GM18511 (cell line): ENCODE measurements at regions not wholly inside any gene's neighbourhood (a gene's known extent, or its start where the extent isn't known, plus 50 kb on each side); places are given as distances from the start of the nearest gene placed in this dataset.

Source experiments
- ATAC-seq: cut with Tn5 transposase; IDR thresholded peaks from one replicate; pipeline ENCODE4 v1.9.1; 2021; ENCODE audit warnings: mild to moderate bottlenecking, moderate library complexity; ENCODE audit not compliant: unreplicated experiment

DNA sequence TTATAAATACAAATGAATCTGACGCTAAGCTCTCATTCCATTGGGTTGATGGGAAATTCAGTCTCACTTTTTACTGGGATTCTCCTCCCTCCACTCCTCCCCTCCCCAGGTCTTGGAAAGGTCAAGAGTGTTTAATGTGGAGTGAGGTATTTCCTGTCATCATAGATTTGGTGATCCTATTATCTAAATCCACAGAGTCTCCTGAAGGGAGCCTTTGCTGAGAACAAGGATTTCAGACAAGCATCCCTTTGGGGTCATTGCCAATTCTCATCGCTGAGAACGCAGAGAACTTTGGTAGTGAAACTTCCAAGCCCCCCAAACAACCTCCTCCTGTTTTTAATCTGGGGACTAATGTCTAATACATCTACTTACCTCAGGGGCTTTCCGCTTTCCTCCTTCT is 297.9 kb downstream of the OTOL1 start:
- no peak for ATAC-seq

DNA sequence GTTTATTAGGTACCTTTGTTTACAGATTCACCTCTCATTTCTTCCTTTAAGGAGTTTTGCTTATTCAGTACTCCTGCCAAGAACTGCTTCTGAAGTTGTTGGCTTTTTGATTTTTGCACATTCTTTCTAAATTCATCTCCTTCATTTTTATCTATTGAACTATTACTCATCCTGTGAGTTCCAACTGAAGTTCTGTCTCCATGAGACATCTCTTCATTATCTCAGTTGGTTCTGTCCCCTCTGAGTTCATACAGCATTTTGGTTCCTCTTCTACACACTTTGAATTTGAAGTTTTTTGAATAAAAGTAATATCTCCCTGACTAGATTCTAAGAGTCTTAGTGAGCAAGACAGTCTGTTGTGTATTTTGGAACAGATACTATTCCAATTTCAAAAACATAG is 299.7 kb downstream of the OTOL1 start:
- no peak for ATAC-seq

DNA sequence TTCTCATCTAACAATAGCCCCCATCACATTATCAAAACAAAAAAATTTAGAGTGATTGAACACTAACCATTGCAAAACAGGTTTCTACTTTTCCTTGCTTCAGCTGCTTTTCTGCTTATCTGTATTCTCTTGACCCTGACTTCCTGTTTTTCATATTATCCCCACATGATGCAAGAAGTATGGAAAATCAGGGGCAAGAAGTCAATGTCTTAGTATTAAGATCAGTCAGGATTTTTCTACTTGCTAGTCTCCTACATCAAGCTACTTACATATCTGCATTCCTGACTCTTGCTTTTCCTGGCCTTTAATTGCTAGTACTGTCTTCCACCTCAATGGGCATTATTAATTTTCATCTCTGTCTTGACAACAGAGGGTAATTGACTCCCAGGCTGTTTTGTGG is 300.2 kb downstream of the OTOL1 start:
- no peak for ATAC-seq

DNA sequence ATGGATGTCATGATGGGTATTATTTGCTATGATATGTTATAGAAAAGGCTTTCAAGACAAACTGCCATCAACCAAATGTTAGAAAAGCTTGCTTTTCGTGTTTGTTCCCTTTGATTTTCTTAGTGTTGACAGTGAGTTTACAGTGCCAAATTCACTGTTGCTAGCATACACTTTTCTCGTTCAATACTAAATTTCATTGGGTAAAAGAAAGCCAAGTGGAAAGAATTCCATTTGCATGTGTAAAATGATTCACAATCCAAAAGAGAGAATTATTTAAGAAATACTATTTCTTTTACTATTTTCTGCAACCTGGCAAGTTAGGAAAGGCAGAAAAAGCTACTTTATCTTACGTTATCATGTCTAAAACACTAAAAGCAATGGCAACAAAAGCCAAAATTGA is 301.4 kb downstream of the OTOL1 start:
- ATAC-seq = no peak

DNA sequence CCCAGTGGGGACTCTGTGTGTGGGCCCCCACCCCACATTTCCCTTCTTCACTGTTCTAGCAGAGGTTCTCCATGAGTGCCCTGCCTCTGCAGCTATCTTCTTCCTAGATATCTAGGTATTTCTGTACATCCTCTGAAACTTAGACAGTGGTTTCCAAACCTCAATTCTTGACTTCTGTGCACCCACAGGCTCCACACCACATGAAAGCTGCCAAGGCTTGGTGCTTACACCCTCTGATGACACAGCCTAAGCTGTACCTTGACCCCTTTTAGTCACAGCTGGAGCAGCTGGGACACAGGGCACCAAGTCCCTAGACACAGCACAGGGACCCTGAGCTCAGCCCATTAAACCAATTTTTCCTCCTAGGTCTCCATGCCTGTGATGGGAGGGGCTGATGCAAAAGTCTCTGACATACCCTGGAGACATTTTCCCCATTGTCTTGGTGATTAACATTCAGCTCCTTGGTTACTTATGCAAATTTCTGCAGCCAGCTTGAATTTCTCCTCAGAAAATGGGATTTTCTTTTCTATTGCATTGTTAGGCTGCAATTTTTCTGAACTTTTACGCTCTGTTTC is 304.5 kb downstream of the OTOL1 start:
- no peak for ATAC-seq

DNA sequence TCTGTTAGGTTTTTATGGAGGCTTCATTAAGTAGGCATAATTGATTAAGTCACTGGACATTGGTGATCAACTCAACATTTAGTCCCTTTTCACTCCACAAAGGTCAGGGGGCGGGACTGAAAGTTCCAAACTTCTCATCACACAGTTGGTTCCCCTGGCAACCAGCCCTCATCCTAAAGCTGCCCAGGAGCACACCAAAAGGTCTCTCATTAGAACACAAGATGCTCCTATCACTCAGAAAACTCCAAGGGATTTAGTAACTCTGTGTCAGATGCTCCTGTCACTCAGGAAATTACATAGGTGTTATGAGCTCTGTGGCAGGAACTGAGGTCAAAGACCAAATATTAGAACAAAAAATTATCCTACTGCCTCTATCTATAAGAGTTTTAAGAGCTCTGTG is 321.5 kb downstream of the OTOL1 start:
- no peak for ATAC-seq

GRCh38 chr3:161821591-161821990 is 325.0 kb downstream of the OTOL1 start:
- no peak for ATAC-seq

DNA sequence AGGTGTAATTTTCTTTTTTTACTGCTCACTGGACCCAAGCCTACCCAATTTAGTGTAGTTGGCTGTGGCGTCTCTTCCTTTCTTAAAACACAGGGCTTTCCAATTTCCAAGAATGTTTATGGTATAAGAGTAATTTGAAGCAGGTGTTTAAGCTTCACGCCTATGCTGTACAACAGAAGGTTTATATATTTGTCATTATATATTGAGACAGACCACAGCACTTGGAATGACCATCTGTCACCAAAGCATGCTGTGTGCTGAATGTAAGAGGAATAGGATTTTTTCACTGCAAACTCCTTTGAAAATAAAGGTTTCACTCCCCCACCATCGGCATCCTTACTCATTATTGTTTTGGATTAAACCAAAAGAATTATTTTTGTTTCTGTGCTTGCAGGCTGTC is 325.7 kb downstream of the OTOL1 start:
- ATAC-seq = no peak

GRCh38 chr3:161823910-161824309 is 327.3 kb downstream of the OTOL1 start:
- no peak for ATAC-seq

GRCh38 chr3:161838021-161838420 is 341.4 kb downstream of the OTOL1 start:
- no peak for ATAC-seq

DNA sequence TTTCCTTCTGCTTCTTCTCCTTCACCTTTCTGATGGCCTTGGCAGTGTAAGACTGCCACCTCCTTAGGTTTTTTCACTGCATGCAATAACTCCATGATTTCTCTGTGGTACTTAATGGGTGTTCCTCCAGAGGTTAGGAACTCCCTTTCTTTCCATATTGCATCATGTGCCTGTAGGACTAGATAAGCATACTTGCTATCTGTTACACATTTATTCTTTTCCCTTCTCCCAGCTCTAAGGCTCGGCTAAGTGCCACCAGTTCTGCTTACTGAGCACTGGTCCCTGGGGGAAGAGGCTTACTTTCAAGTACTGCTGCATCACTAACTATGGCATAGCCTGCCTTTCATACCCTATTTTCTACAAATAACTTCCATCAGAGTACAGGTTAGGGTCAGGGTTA is 351.8 kb downstream of the OTOL1 start:
- ATAC-seq = no peak

DNA sequence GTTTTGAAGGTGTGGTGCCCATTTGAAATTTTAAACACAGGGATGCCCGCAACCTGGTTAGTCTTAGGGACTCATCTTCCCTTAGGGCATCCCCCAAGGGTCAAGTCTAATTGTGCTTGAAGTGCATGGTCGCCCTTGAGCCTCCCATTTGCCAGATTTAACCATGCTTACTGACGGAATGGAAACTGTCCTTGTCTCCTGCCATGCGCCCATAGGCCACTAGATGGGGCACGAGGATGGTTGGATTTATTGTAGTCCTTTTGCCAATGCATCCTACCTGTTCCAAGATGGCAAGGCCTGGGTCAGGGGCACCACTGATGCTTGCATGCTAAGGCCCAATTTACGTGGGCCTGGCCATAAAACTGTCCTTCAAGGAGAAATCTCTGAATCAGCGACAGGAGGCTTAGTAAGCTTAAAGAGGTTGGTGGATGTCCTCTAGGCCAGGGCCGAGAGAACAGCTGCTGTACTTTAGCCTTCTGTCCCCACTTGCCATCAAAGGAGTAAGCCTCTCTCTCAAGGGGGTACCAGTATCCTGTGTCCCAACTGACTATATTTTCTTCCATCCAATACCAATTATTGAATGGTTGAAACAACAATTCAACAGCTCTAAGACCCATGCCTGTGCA is 355.4 kb downstream of the OTOL1 start:
- peak; percentile 79 for ATAC-seq

DNA sequence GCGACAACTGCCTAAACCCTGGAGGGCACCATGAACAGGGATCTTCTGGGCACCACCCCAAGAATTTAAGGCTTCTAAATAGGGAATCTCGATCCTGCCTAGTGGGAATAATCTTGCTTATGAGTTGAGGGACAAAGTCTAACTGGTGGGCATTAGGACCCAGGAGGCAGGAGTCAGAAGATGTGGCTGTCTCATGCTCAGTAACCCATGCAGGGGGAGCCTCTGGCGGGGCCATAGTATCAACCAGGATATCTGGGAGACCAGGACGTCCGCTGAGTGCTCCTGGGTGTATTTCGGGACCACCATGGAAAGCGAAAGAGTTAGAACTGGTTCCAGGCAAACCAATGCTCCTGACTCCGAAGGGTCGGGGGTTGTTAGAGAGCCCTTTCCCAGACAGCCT is 356.1 kb downstream of the OTOL1 start:
- no peak for ATAC-seq

GRCh38 chr3:161854232-161854771 is 357.7 kb downstream of the OTOL1 start:
- ATAC-seq = peak; percentile 70

DNA sequence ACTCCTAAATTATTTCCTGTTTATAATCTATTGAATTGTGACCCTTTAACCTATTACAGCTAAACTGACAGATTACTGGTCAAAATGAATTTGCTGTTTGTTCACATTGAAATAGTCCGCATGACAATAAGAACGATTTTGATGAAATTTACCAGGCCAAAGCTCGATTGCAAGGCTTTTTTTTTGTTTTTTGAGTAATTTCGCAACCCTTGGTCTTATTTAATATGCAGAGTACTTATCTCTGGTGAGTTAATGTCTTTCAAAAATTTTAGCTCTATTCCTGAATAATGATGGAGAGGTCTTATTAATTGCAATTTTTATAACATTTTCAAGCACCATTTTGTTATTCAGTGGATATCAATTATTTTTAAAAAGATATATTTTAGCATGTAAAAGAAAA is 362.4 kb downstream of the OTOL1 start:
- no peak for ATAC-seq

DNA sequence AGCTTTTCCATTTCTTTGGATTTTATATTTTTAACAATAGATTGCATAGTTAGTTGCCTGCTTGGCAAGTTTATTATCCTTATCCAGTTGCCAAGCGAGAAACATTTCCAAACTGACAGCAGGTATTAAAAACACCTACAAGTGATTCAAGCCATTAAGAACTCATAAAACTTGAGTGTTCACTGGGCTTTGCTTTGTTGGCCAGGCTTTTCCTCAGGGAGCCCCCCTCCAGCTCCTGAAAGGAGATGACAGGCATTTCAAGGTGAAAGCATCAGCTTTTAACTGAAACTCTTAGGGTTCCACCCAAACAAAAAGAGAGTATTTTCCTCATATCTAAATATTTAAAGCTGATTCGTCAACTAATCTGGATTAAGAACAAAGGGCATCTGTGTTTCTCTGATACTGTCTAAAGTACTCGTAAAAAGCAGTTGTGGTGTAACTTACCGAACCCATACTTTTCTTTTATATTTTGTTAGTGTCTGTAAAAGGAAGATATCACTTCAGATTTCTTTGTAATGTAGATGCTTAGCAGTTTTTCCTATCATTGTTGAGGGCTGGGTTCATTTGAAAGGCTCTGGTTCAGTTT is 363.4 kb downstream of the OTOL1 start:
- no peak for ATAC-seq

GRCh38 chr3:161863775-161864174 is 367.2 kb downstream of the OTOL1 start:
- no peak for ATAC-seq

- no peak for ATAC-seq
Measured at GRCh38 chr3:161866176-161866575, 369.6 kb downstream of the OTOL1 start.

GRCh38 chr3:161875483-161875882 is 378.9 kb downstream of the OTOL1 start:
- no peak for ATAC-seq

GRCh38 chr3:161879470-161879869 is 382.9 kb downstream of the OTOL1 start:
- peak; percentile 62 for ATAC-seq

- no peak for ATAC-seq
Measured at GRCh38 chr3:161884830-161885229, 388.2 kb downstream of the OTOL1 start.

DNA sequence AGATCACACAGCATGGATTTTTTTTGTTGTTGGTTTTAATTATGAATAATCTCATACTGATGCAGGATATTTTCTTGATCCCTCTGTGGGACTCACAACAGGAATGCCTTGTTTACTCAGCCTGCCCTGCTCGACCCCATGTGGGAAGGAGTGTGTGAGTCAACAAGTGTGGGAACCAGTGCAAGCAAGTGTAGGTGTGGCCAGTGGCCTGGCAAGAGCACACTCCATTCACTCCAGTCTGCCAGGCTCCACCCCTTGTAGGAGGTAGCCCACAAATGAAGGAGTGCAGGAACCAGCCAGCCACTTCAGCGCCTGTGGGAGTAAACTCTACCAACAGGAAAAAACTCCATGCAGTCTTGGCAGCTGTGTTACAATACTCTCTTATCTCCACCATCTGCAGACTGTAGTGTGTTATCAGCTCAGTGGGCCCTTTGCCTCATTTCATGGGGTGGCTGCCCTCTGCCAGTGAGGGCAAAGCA is 393.6 kb downstream of the OTOL1 start:
- ATAC-seq = no peak
